NOMO-1 treated with dmso at 0.1 percent for 144 hours (cell line): ENCODE measurements at regions not wholly inside any gene's neighbourhood (a gene's known extent, or its start where the extent isn't known, plus 50 kb on each side); places are given as distances from the start of the nearest gene placed in this dataset.

Source experiments
- DNase-seq: peaks from one replicate; lab custom pipeline; 2025; ENCODE audit not compliant: unreplicated experiment; lab: John Stamatoyannopoulos, UW

DNA sequence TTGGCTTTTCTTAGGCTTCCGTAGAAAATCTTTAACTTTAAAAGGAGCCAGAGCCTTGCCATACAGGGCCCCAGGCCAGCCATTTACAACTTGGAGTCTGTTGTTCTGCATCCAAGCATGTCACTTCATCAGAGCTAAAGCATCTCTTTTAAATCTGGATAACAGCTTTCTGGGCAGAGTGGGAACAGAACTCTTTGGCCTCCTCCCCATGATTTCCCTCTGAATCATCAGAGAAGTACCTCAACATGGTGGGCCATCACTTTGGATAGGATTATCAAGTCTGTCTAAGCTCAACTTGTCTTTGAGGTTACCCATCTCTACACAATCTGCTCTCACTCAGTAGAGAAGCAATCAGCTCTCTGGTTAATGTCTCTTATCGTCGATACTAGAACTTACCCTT lies 170.9 kb downstream of the SLC6A15 start:
- no peak for DNase-seq

DNA sequence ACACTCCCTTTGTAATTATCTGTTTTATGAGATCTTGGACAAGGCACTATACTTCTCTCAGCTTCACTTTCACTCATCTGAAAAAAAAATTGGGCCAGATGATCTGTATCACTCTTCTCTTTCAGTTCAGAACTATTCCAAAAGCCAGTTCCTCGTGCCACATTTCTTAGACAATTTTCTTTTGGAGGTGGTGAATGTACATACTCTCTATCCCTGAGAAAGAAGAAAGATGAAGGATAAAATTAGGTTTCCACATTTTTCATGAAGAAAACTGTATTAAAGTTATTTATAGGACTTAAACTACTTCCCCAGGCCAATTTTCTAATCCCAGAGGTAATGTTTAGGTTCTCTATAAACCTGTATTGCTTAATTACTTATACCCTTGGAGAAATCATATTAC lies 171.6 kb downstream of the SLC6A15 start:
- no peak for DNase-seq

DNA sequence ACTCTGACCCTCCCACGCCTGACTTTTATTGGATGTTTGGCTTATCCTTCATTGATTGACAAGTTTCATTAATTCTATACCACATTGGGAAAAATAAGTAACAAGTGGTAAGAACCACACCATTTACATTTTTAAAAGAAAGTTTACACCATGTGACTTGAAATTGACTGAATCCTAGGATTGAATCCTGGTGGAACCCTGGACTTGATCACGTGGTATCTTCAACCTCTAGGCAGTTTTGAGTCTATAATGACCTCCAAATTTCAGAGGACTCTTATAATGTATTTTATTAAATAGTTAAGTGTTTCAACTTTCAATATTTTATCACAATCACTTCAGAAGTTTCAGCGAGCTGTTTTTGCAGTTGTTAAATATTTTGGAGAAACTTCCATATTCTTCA lies 172.0 kb downstream of the SLC6A15 start:
- DNase-seq, result no peak

DNA sequence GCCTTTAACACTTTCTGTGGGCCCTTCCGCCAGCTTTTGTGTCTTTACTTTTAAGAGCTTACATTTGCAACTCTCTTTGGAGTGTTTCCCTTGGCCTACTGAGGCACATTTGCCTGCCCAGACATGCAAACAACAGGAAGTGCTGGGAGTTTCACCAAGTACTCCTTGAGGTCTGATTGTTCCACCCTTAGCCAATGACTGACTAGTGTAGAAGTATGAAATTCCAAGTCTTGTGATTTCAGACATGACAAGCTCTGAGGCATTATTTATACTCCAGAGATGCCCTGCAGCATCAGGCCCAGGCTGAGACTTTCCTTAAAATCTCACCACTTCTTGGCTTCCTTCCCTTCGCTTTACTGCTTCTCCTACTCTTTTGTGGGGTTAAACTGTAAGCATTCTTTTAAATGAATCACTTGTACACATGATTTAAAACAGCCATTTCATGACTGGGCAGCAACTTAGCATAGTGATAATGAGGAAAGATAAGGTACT lies 174.1 kb downstream of the SLC6A15 start:
- DNase-seq, result no peak

DNA sequence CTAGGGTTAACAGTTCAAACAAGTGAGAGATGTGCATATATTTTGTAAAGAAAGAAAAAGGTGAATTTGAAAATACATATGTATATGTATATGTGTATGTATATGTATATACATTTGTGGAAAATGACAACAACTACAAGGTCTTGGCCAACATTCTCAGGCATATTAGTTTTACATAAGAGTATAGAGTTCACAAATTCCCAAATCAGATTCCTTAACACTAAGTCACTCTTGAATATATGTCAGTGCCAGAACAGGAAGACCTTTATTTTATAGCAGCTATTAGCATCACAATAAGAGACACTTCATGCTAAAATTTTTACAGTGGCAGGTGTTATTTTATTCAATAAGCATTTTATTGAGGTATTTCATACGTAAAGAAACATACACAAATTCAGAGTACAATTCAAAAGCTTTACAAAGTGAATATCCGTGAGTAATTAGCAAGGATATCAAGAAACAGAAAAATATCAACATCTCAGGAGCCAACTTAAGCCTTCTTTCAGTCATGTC lies 179.7 kb downstream of the SLC6A15 start:
- DNase-seq, result no peak

DNA sequence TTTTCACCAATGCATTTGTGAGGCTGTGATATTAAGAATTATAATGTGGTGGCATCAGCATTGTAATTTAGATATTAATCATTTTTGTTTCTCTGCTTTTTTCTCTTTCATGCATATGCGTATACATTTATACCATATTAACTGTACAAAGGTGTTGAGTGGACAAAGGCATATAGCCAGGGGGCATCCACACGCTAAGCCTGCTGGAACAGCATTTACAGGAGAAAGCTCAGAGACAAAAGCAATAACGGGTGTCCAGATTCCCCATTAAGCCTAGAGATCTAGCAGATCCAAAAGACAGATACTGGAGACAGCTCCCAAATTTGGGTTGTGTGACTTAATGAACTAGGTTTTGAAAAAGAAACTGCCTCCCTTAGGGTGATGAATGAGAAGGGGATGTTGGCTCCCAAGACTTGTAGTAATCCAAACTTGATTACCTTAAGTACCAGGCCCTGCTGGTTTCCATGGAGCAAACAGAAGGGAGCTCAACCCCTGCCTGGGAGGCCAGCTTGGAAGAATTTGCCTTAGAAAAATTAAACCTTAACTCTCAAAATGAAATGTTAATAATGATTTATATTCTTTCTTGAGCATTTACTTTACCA lies 181.9 kb downstream of the SLC6A15 start:
- DNase-seq, result no peak

DNA sequence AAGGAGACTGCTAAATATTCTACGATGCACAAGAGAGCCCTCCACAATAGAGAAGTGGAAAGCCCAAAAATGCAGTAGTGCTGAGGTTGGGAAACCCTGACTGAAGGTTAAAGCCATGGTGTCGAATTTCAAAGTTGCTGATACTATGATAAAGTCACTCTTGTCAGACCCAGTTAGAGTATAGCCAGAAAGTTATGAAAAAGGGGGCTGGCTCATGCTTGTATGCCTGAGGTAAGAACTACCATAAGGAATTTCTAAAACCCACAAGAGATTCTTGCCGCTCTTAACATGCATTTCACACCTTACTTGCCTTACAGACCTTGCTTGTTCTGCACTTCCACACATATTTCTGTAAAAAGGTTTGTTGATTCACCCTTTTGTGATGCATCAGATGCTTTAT lies 184.6 kb downstream of the SLC6A15 start:
- DNase-seq, result no peak

DNA sequence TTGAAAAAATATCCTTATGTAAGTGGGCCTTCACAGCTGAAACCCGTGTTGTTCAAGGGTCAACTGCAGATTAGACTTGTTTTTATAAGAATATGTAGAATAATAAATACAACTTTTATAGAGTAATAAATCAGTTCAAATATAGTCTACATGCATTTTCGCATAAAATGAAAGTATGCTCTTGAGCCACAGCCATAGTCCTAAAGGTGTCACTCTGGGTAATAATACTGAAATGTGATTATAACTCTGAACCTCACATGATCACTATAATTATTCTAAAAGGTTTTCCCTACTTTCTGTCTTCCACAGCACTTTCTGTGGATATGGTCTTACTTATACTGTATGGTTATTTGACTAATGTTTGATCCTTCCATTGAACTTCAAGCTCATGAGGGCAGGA lies 185.8 kb downstream of the SLC6A15 start:
- DNase-seq, result no peak

DNA sequence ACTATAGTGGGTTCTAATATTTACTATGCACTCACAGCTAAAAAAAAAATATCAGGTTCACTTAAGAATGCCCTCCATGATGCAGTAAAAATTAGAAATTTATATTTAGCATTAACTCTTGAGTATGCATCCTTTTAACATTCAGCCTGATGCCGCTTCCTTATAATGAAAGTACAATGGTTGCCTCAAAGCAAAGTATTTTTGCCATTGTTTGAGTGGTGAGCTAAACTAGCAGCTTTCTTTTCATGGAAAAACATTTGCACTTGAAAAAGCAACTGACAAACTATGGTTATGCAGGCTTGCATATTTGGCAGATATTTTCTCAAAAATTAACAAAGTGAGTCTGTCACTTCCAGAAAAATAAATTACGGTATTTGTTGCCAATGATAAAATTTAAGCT lies 188.6 kb downstream of the SLC6A15 start:
- DNase-seq, result no peak

DNA sequence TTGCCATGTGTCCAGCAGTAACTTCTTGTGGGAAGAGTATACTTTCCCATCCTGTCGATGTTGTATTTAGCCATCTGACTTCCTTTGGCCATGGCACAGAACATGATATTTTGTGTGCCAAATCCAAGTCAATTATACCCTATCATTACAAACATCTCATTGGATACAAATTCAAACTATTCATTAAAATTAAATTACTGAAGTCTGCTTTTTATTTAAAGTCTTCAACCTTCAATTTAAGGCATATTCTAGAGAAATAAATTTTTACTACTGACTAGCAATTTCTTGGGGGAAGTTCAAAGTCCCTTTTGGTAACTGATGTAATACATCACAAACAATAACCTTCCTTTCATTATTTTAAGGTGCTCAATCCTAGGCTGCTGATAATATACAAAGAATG lies 192.6 kb downstream of the SLC6A15 start:
- no peak for DNase-seq

DNA sequence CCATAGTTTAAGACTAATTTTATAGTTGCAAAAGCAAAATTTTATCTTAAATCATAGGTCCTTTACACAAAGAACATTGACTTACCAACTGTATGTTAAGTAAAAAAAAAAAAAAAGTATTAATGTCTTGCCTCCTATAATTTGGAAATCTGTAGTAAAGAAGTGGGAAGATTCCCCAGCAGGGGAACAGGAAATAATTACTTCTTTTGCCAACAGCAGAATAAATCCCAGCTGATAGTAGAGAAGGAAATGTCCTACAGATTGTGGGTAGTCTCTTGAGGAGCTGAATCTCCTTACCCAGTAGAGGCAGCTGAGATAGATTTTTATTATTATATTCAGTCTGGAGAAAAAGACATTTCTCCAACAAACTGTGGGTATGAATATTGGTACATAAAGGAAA lies 193.7 kb downstream of the SLC6A15 start:
- DNase-seq, result no peak

DNA sequence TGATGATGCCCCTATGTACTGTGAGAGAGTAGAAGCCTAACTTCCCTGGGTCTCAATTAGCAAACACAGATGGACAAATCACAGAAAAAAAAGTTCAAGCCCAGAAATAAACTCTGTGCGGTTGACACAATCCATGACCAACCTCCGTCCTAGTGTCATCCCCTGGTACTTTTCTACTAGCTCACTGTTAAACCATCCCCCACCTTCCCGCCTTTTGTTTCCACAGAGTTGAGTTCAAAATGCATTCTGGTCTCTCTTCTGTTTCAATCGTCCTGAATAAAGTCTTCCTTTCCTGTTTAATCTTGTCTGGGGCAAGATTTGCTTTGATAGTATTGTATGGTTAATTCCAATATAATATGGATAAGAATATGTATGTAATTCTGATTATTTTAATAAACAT lies 199.9 kb downstream of the SLC6A15 start:
- no peak for DNase-seq

DNA sequence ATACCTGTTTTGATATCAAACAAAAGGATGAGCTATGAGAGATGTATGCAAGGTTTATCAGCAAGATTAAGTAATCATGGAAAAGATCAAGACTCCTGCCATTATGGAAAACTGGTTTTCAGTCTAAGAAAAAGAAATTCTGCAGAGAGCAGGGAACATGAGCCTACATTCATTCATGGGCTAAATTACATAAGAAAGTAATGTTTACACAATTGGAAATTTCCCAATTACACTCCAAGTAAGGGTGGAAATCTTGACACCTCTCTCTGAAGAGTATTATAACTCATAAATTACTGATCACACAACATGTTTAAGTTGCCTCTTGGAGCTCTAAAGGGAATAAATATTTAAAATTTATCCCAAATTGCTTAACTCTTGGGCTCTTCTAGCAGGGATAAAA lies 206.2 kb downstream of the SLC6A15 start:
- DNase-seq, result no peak

DNA sequence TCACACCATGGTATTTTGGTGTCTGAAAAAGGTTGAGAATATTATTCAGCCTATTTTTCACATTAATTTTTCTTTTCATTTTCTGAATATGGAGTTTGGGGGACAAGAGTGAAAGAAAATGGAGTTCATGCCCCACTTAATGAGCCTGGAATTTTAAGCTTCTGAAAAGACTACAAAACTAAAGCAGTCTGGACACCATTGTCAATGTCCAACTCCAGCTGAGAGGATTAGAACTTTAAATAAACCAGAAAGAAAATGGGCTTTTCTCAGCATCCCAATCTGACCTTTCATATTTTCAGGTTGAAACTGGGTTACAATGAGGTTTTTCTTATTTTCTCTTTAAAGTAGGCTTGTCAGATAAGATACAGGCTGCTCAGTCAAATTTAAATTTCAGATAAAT lies 207.7 kb downstream of the SLC6A15 start:
- no peak for DNase-seq

DNA sequence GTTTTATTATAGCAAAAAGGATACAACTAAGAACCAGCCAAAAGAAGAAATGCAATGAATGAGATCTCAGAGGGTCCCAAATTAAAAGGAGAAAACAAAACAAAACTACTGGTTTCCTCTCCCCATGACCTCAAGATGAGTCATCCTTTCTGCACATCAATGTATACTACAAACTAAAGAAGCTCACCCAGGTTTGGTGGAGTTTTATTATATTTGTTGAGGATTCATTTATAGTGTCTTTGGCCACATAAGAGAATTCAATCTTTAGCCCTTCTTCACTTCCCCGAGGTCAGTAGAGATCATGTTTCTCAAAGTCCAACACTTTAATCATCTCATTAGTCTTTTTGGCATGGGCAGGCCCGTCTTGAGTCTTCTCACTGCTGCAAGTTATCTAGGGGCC lies 210.6 kb downstream of the SLC6A15 start:
- DNase-seq, result no peak

DNA sequence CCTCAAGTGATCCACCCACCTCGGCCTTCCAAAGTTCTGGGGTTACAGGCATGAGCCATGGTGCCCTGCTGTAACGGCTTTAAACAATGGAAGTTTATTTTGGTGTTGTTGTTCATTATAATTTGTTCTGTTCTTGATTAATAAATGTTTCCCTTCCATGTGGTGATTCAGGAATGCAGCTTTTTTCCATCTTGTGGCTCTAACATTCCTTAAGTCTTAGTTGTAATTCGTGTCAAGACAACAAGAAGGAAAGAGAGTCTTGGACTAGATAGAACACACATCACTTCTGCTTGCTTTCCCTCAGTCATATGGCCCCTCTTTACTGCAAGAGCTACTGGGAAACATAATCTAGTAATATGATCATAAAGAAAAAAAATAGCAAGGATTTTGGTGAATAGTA lies 211.6 kb downstream of the SLC6A15 start:
- no peak for DNase-seq

DNA sequence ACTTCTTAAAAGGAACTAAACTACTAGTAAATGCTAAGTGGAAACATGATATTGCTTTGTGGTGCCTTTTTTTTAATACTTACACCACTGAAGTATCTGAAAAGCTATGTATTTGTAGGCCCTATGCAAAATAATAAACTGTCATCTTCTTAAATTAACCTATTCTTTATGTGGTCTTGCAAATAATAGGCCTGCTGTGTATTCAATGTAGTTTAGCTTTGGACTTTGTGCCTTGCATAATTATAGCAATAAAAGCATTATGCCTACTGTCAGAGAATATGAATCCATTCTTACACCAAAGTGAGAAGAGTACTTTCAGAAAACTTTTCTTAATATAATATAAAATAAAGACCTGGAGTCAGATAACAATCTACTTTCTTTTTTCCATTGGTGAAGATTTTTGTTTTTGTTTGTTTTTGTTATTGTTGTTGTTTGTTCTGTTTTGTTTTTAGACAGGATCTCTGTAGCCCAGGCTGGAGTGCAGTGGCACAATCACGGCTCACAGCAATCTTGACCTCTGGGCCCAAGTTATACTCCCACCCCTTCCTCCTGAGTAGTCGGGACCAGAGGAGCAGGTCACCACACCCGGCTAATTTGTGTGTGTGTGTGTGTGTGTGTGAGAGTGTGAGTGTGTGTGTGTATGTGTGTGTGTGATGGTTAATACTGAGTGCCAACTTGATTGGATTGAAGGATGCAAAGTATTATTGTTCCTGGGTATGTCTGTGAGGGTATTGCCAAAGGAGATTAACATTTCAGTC lies 213.8 kb downstream of the SLC6A15 start:
- no peak for DNase-seq

DNA sequence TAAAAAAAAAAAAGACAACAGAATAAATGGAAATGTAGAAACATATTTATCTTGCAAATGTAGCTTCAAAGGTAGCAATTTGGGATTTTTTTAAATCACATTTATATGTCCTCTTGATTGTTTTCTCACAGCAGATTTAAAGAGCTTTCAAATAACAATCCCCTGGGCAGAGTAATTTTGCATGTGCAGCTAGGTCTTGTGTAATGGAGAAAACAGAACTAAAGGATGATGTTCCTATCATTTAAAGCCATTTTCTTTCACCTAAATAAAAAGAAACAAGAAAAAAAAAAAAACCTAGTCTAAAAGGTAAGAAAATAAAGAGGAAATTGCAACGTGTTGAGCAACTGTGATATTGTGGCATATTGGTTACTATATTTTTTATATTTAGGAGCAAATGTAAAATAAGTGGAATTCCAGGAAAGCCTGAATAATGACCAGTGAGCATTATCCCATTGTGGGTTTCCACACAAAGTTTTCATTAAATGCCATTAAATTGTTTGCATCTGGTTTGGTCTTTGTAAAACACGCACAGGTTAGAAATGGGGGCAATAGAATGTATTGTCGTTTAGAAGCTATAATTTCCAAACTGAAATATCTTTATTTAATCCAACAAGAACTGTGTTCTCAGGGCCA lies 215.6 kb downstream of the SLC6A15 start:
- no peak for DNase-seq

DNA sequence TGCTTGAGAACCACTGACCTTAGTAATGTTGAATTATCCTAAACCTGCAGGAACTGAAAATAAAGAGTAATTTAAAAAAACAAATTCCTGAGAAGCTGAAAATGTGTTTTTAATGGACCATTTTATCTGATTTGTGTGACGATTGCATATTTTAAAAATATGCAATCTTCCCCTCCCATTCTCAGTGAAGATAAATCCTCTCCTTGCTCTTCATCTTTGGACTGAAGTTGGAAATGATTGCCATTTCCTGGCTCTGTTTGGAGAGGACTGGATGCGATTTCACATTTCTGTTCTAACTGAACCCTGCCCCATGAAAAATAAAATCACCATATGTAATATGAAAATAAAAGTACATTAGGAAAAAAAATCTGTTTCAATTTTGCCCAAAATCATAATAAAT lies 216.3 kb downstream of the SLC6A15 start:
- DNase-seq, result no peak

DNA sequence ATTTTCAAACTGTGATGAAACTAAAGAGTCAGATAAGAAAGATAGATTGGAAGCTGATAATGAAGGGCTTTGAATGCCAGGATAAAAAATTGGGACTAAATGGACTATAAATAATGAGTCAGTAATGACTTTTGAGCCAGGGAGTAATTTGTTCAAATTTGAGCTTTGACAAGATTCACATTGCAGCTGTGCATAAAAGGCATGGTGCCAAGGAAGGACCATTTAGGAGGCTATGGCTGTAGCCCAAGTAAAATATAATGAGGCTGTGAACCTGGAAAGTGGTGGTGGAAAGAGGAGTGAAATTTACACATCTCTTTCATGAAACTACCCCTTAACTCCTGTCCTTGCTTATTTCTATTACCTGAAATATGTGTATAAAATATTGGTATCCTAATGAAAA lies 218.5 kb downstream of the SLC6A15 start:
- no peak for DNase-seq

DNA sequence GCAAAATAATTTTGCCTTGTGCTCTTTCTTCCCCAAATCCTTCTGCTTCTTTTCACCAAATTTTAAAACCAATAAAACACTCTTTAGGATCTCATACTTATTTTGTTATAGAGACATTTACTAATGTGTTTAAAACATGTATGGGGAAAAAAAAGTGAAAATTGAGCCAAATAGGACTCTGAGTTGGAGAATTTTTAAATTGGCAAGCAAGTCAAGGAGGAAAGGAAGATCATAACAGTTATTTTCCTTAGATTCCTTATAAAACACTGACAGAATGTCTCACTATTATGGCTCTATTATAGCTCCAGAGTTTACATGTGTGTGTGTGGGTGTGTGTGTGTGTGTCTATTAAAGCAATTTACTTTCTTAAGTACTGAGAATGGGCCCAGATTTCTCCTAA lies 220.5 kb downstream of the SLC6A15 start:
- no peak for DNase-seq

DNA sequence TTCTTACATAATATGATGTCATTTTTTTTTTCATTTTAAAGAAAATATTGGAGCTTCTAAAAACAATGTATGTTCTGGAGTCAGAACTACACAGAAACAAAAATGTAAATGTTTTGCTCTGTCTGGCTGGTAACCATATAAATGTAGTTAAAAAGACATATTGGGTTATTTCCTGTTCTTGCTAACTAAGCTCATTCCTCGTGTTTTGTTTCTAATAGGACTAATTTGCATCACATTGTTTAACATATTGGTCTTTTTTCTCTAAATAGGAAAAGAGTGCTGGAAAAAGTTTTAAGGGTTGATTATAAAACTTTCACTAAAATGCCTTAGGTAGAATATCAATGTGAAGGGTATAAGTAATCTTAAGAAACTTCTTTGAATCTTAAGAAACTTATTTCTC lies 221.3 kb downstream of the SLC6A15 start:
- DNase-seq, result no peak
